ENCODE measurements at regions not wholly inside any gene's neighbourhood (a gene's known extent, or its start where the extent isn't known, plus 50 kb on each side); places are given as distances from the start of the nearest gene placed in this dataset.
"Not testable (repeated sequence)": the region's sequence is repeated elsewhere in the genome, so short reads cannot be mapped to it uniquely, and the experiment has no call there.

DNA sequence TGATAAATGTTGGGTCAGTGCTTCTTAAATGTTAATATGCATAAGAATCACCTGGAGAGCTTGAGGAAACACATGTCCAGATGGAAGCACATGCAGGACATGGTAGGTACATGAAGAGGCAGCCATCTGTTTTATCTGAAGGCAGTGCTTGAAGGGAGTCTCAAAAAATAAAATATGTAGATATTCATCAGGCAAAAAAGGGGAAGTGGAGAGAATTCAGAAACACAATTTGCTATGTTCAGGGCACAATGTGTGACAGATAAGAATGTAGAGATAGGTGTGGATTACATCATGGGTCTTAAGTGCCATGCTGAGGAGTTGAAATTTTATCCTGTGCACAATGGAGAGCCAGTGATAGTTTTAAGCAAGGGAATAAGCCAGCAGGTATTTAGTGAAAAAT is 59.6 kb upstream of the CASK start:
- no peak for DNase-seq (ENCODE audit: low read depth)
- Histone ChIP-seq H3K27me3 (replicated peaks; ENCODE audit: control insufficient read depth, insufficient read depth, low read length) (peaks cover 10% of the 10 kb centered on the region), H3K9me3 (ENCODE audit: control insufficient read depth, low read length) (no peaks in the 10 kb centered on the region), H3K36me3 (ENCODE audit: control insufficient read depth, insufficient read depth, low read length, severe bottlenecking) (no peaks in the 10 kb centered on the region), H3K9ac (ENCODE audit: low read length) (no peak overlapping the region), H3K4me3 (ENCODE audit: low read length) (no peak overlapping the region), H3K4me1 (ENCODE audit: control insufficient read depth, insufficient read depth, low read length) (no peaks in the 10 kb centered on the region)

DNA sequence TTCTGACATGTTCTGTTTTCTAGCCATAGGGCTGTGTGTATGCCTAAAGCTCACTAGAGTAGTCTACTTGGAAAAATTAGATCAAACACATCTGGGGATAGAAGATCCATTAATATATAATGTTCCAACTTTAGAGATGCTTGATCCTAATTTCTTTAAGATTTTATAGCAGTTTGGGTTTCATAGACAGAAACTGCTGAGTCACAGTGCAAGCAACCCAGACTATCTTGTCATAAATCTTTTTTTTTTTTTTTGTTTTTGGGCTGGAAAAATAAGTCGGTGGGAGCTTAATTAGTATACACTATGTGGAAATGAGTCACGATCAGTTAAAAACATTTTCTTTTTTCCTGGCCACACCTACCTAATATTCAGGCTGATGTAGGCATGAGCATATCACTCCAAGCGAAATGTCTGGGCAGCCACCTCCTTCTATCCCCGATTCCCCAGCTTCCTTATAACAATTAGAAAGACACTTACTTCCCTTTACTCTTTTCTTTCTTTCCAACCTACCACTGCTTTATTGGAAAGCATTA is 58.2 kb upstream of the CASK start:
- Histone ChIP-seq H3K27me3 (replicated peaks; ENCODE audit: control insufficient read depth, insufficient read depth, low read length) (peaks cover 15% of the 10 kb centered on the region), H3K9ac (ENCODE audit: low read length) (no peak overlapping the region), H3K9me3 (ENCODE audit: control insufficient read depth, low read length) (no peaks in the 10 kb centered on the region), H3K36me3 (ENCODE audit: control insufficient read depth, insufficient read depth, low read length, severe bottlenecking) (no peaks in the 10 kb centered on the region), H3K4me1 (ENCODE audit: control insufficient read depth, insufficient read depth, low read length) (no peaks in the 10 kb centered on the region), H3K4me3 (ENCODE audit: low read length) (no peak overlapping the region)
- no peak for DNase-seq (ENCODE audit: low read depth)

DNA sequence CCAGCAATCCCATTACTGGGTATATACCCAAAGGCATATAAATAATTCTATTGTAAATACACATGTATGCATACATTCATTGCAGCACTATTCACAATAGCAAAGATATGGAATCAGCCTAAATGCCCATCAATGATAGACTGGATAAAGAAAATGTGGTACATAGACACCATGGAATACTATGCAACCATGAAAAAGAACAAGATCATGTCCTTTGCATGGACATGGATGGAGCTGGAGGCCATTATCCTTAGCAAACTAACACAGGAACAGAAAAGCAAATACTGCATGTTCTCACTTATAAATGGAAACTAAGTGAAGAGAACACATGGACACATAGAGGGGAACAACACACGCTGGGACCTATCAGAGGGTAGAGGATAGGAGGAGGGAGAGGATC is 51.3 kb upstream of the CASK start:
- not testable (repeated sequence) for H3K9me3 ChIP-seq (ENCODE audit: control insufficient read depth, low read length); H3K4me3 ChIP-seq (ENCODE audit: low read length); DNase-seq (ENCODE audit: low read depth); H3K4me1 ChIP-seq (ENCODE audit: control insufficient read depth, insufficient read depth, low read length); H3K36me3 ChIP-seq (ENCODE audit: control insufficient read depth, insufficient read depth, low read length, severe bottlenecking); H3K9ac ChIP-seq (ENCODE audit: low read length)
- peaks cover 24% of the 10 kb centered on the region for H3K27me3 ChIP-seq (replicated peaks; ENCODE audit: control insufficient read depth, insufficient read depth, low read length)

DNA sequence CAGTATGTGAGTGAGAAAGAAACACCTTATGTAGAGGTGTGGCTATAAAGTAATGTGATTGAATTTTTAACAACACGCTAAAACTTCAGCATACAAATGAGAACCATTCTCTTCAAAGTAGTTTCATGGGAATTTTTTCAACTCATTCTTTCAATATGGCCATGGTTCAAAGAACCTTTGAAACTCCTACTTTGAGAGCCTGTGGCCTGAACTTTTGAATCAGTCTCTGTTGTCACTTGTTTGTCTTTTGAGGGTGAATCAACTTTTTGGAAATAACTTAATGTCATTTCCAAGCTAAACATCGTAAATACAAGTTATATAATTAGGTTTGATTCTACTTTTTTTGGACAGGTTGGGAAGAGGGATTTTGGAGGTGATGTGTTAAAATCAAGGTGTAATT is 49.9 kb upstream of the CASK start:
- no peak for DNase-seq (ENCODE audit: low read depth)
- no peaks in the 10 kb centered on the region for H3K36me3 ChIP-seq (ENCODE audit: control insufficient read depth, insufficient read depth, low read length, severe bottlenecking)
- peaks cover 24% of the 10 kb centered on the region for H3K27me3 ChIP-seq (replicated peaks; ENCODE audit: control insufficient read depth, insufficient read depth, low read length)
- peaks cover 7% of the 10 kb centered on the region for H3K9me3 ChIP-seq (ENCODE audit: control insufficient read depth, low read length)
- no peak overlapping the region for H3K4me3 ChIP-seq (ENCODE audit: low read length)
- H3K9ac ChIP-seq (ENCODE audit: low read length): no peak overlapping the region
- H3K4me1 ChIP-seq (ENCODE audit: control insufficient read depth, insufficient read depth, low read length): no peaks in the 10 kb centered on the region

Data from adipocyte (in vitro differentiated cells).